Uterus (tissue), 2 donors: ENCODE measurements at regions not wholly inside any gene's neighbourhood (a gene's known extent, or its start where the extent isn't known, plus 50 kb on each side); places are given as distances from the start of the nearest gene placed in this dataset.

Experiments
- POLR2A ChIP-seq, 2 donors: fragments of 450-650 bp; IDR thresholded peaks; one replicate each; pipeline ENCODE4 v1.6.1; 2016; ENCODE audit warnings: antibody characterized with exemption in 2 of 2, mild to moderate bottlenecking in 1 of 2, moderate library complexity in 1 of 2
- TF ChIP-seq, protein P1 (sequence below), 4 experiments: fragments of 200-600 bp in 2 of 4; fragments of 450-650 bp in 2 of 4; sonication (generic) in 2 of 4; IDR thresholded peaks; one replicate each; pipeline ENCODE4 v1.5.1; 2016 to 2019; ENCODE audit warnings: antibody characterized with exemption in 4 of 4, mild to moderate bottlenecking in 2 of 4, moderate library complexity in 1 of 4

DNA sequence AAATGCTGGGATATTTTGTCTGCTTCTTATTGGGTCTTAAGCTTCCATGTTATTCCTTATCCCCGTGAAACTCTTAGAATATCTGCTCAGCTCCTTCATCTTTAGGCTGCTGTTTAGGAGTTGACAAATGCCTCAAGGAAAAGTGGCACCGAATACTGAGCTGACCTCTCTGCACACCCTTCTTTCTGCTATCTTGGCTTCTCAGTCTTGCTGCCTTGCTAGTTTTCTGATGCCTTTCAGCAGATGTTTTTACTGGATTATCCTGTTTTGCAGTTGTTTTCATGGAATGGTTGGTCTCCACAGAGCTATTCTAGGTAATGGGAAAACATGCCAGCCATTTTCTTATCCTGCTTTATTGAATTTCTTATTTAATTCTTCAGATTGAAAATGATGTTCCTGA, 86.3 kb downstream of the GYPE start:
- TF ChIP-seq, protein P1, sequence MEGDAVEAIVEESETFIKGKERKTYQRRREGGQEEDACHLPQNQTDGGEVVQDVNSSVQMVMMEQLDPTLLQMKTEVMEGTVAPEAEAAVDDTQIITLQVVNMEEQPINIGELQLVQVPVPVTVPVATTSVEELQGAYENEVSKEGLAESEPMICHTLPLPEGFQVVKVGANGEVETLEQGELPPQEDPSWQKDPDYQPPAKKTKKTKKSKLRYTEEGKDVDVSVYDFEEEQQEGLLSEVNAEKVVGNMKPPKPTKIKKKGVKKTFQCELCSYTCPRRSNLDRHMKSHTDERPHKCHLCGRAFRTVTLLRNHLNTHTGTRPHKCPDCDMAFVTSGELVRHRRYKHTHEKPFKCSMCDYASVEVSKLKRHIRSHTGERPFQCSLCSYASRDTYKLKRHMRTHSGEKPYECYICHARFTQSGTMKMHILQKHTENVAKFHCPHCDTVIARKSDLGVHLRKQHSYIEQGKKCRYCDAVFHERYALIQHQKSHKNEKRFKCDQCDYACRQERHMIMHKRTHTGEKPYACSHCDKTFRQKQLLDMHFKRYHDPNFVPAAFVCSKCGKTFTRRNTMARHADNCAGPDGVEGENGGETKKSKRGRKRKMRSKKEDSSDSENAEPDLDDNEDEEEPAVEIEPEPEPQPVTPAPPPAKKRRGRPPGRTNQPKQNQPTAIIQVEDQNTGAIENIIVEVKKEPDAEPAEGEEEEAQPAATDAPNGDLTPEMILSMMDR (IDR thresholded peaks at IDR 0.05), result no peak
- TF ChIP-seq POLR2A (IDR thresholded peaks at IDR 0.05), result no peak
